Caco-2 (cell line): ENCODE measurements at regions not wholly inside any gene's neighbourhood (a gene's known extent, or its start where the extent isn't known, plus 50 kb on each side); places are given as distances from the start of the nearest gene placed in this dataset.

ENCODE experiments used
- BruUV-seq: library from RNA; stranded (reverse); fragments of 400-500 nt; replicated peaks from 2 replicates; lab custom pipeline; 2021; lab: Mats Ljungman, UMichigan
- CTCF ChIA-PET: fragments of 300-600 bp; sonication (Branson Sonifier 250); formaldehyde crosslinking; loops from one replicate; lab custom pipeline; 2022; ENCODE audit warnings: antibody characterized with exemption; lab: Charles Lee
- POLR2A ChIA-PET: fragments of 300-600 bp; sonication (Branson Sonifier 250); formaldehyde crosslinking; loops from one replicate; lab custom pipeline; 2022; ENCODE audit warnings: antibody characterized with exemption; lab: Charles Lee
- DNase-seq, 2 experiments: peaks; one replicate each; pipeline versions ENCODE4 v3.0.0 to v3.0.0-alpha.2; 2020 to 2022
- H3K27me3 ChIP-seq: replicated peaks from 2 replicates; pipeline ENCODE4 v1.6.0; 2011; ENCODE audit warnings: low read length; ENCODE audit not compliant: control insufficient read depth, insufficient read depth
- H3K36me3 ChIP-seq: 2 replicates; pipeline ENCODE4 v1.5.1; 2011; ENCODE audit warnings: low read length; ENCODE audit not compliant: control insufficient read depth, insufficient read depth
- H3K4me1 ChIP-seq: fragments of 250-450 bp; sonication (Bioruptor Pico); 2 replicates; pipeline ENCODE4 v1.5.1; 2020; ENCODE audit warnings: mild to moderate bottlenecking
- H3K4me3 ChIP-seq: 2 replicates; pipeline ENCODE4 v1.5.1; 2011; ENCODE audit warnings: low read depth, mild to moderate bottlenecking, control low read depth, low read length
- H3K9me3 ChIP-seq: fragments of 250-450 bp; sonication (Bioruptor Pico); 2 replicates; pipeline ENCODE4 v1.5.1; 2020; ENCODE audit warnings: mild to moderate bottlenecking, moderate library complexity
- H3K27ac Mint-ChIP-seq: one replicate; pipeline ENCODE4 v1.8.0; 2022; ENCODE audit warnings: mixed read lengths; ENCODE audit not compliant: unreplicated experiment
- H3K27me3 Mint-ChIP-seq: one replicate; pipeline ENCODE4 v1.8.0; 2022; ENCODE audit warnings: mixed read lengths; ENCODE audit not compliant: insufficient read depth, unreplicated experiment
- H3K36me3 Mint-ChIP-seq: one replicate; pipeline ENCODE4 v1.8.0; 2022; ENCODE audit warnings: mild to moderate bottlenecking, mixed read lengths; ENCODE audit not compliant: insufficient read depth, unreplicated experiment
- H3K4me1 Mint-ChIP-seq: one replicate; pipeline ENCODE4 v1.8.0; 2022; ENCODE audit warnings: low read depth, mixed read lengths; ENCODE audit not compliant: unreplicated experiment
- H3K4me3 Mint-ChIP-seq: one replicate; pipeline ENCODE4 v1.8.0; 2022; ENCODE audit warnings: mild to moderate bottlenecking, moderate library complexity, mixed read lengths; ENCODE audit not compliant: unreplicated experiment
- H3K9me3 Mint-ChIP-seq: one replicate; pipeline ENCODE4 v1.8.0; 2022; ENCODE audit warnings: mixed read lengths; ENCODE audit not compliant: unreplicated experiment
- intact Hi-C: fragments of 100-400 bp; cut with micrococcal nuclease; formaldehyde crosslinking; loops from one replicate; pipeline ENCODE4 v1.10.0; 2022; ENCODE audit not compliant: unreplicated experiment
- TF ChIP-seq, protein P1 (sequence below), 2 experiments: fragments of 200-600 bp in 1 of 2; IDR thresholded peaks; 1 replicate in 1 of 2; 2 replicates in 1 of 2; pipeline versions ENCODE4 v1.5.1 to v1.8.0; 2011 to 2022; ENCODE audit warnings: antibody characterized with exemption in 1 of 2, control low read depth in 1 of 2, inconsistent platforms in 1 of 2, low read depth in 1 of 2, low read length in 1 of 2, mild to moderate bottlenecking in 1 of 2, moderate library complexity in 1 of 2; ENCODE audit not compliant: insufficient read depth in 1 of 2, severe bottlenecking in 1 of 2, unreplicated experiment in 1 of 2

DNA sequence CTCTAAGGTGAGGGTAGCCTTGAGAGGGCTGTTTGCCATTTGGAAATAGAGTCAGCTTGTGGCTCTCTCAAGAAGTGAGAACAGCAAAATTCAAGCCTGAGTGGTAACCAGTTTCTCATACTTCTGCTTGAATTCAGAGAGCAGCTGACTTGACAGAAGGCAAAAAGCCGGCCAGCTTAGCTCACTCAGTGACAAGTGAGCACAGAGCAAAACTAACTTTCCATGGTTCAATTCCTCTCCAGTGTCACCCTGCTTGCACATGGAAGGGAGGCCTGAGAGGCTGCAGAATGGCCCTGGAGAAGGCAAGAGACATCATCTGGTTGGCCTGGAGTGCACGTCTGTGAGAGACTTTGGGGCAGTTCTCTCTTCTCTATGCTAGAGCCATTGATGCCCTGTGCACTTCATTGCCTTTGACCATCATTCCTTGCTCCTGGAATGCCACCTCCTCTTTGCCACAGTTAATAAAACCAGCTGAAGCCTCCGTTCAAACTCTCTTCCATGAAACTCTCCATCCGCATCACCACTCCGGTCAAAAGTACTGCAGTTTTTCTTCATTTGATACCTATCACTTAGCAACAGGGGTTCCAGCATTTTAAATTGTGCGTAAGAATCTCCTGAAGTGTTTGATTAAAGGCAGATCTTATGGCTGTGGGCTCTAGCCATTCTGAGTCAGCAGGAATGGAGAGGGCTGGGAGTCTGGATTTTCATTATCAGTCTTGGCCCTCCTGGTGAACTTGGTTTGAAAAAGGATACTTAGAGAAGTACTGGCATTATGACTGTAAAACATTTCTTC, 69.8 kb upstream of the PIK3CG start:
- ChIA-PET CTCF (no interaction called here), POLR2A (no interaction called here)
- no TSS peak for BruUV-seq

DNA sequence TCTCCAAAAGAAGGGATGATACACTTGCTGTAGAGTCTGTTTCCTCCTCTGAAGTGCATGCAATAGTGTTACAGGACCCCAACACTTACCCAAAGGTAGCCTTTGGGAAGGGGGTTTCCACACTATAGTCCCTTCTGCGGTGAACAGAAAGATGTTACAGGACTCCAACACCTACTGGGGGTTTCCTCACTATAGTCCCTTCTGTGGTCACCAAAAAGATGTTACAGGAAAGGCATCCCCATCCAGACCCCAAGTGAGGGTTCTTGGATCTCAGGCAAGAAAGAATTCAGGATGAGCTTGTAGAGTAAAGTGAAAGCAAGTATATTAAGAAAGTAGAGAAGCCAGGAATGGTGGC, 69.2 kb upstream of the PIK3CG start:
- H3K27me3 ChIP-seq = no peaks in the 10 kb centered on the region; the same call in 1 of the 2 replicates
- H3K9me3 ChIP-seq = no peaks in the 10 kb centered on the region
- TF ChIP-seq, protein P1, sequence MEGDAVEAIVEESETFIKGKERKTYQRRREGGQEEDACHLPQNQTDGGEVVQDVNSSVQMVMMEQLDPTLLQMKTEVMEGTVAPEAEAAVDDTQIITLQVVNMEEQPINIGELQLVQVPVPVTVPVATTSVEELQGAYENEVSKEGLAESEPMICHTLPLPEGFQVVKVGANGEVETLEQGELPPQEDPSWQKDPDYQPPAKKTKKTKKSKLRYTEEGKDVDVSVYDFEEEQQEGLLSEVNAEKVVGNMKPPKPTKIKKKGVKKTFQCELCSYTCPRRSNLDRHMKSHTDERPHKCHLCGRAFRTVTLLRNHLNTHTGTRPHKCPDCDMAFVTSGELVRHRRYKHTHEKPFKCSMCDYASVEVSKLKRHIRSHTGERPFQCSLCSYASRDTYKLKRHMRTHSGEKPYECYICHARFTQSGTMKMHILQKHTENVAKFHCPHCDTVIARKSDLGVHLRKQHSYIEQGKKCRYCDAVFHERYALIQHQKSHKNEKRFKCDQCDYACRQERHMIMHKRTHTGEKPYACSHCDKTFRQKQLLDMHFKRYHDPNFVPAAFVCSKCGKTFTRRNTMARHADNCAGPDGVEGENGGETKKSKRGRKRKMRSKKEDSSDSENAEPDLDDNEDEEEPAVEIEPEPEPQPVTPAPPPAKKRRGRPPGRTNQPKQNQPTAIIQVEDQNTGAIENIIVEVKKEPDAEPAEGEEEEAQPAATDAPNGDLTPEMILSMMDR (IDR thresholded peaks at IDR 0.05; ENCODE audit: insufficient read depth in 1 of 2, low read depth in 1 of 2, low read length in 1 of 2, severe bottlenecking in 1 of 2, unreplicated experiment in 1 of 2) = no peak
- no peaks in the 10 kb centered on the region for H3K4me1 ChIP-seq
- H3K27ac Mint-ChIP-seq = no peak overlapping the region
- H3K36me3 Mint-ChIP-seq = no peaks in the 10 kb centered on the region
- H3K36me3 ChIP-seq = no peaks in the 10 kb centered on the region
- no peaks in the 10 kb centered on the region for H3K9me3 Mint-ChIP-seq
- H3K27me3 Mint-ChIP-seq = peaks cover 23% of the 10 kb centered on the region
- no peak overlapping the region for H3K4me3 ChIP-seq
- POLR2A ChIA-PET = no interaction called here
- no peak overlapping the region for H3K4me3 Mint-ChIP-seq
- BruUV-seq = no TSS peak
- no peaks in the 10 kb centered on the region for H3K4me1 Mint-ChIP-seq
- intact Hi-C loops = no loop called here
- DNase-seq = no peak
- CTCF ChIA-PET = no interaction called here

More for the DNA sequence above, 69.8 kb upstream of the PIK3CG start:
- intact Hi-C loops = no loop called here
- Mint-ChIP-seq H3K27ac (no peak overlapping the region), H3K27me3 (peaks cover 19% of the 10 kb centered on the region), H3K9me3 (peaks cover 1% of the 10 kb centered on the region), H3K4me3 (no peak overlapping the region), H3K4me1 (no peaks in the 10 kb centered on the region), H3K36me3 (no peaks in the 10 kb centered on the region)
- no peak for DNase-seq
- Histone ChIP-seq H3K9me3 (no peaks in the 10 kb centered on the region), H3K4me3 (no peak overlapping the region), H3K36me3 (no peaks in the 10 kb centered on the region), H3K4me1 (no peaks in the 10 kb centered on the region), H3K27me3 (no peaks in the 10 kb centered on the region; the same call in 1 of the 2 replicates)
- TF ChIP-seq, protein P1 (IDR thresholded peaks at IDR 0.05; ENCODE audit: insufficient read depth in 1 of 2, low read depth in 1 of 2, low read length in 1 of 2, severe bottlenecking in 1 of 2, unreplicated experiment in 1 of 2) = no peak

DNA sequence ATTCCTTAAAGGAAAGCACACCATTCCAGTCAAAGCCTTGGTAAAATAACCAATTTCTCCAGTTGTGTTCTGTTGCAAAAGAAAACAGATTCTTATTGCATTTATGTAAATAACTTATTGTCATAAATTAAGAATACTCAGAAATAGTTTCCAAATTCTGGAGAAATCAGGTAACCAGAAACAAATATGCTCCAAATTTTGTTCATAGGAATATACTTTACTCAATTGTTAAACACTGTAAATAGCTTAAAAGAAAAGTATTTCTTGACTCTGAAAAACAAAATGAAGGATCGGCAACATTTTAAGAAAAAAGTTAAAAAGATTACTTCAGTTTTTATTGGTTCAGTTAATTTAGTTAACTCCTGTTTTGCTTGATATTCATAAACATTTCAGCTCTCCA, 67.1 kb upstream of the PIK3CG start:
- no TSS peak for BruUV-seq
- H3K4me1 Mint-ChIP-seq = no peaks in the 10 kb centered on the region
- no peaks in the 10 kb centered on the region for H3K4me1 ChIP-seq
- CTCF ChIA-PET = no interaction called here
- no peak overlapping the region for H3K4me3 Mint-ChIP-seq
- no peaks in the 10 kb centered on the region for H3K9me3 ChIP-seq
- intact Hi-C loops = no loop called here
- no peaks in the 10 kb centered on the region for H3K9me3 Mint-ChIP-seq
- H3K36me3 Mint-ChIP-seq = no peaks in the 10 kb centered on the region
- peaks cover 16% of the 10 kb centered on the region for H3K27me3 Mint-ChIP-seq
- no peak overlapping the region for H3K4me3 ChIP-seq
- H3K27ac Mint-ChIP-seq = no peak overlapping the region
- H3K36me3 ChIP-seq = no peaks in the 10 kb centered on the region
- H3K27me3 ChIP-seq = no peaks in the 10 kb centered on the region
- no peak for DNase-seq
- TF ChIP-seq, protein P1 (IDR thresholded peaks at IDR 0.05; ENCODE audit: insufficient read depth in 1 of 2, low read depth in 1 of 2, low read length in 1 of 2, severe bottlenecking in 1 of 2, unreplicated experiment in 1 of 2) = no peak
- POLR2A ChIA-PET = no interaction called here
